ENCODE measurements at regions not wholly inside any gene's neighbourhood (a gene's known extent, or its start where the extent isn't known, plus 50 kb on each side); places are given as distances from the start of the nearest gene placed in this dataset.
"Not testable (repeated sequence)": the region's sequence is repeated elsewhere in the genome, so short reads cannot be mapped to it uniquely, and the experiment has no call there.

GRCh38 chr6:165837948-165838745 lies 175.1 kb upstream of the PDE10A start:
- Histone ChIP-seq H3K27me3 (ENCODE audit: insufficient read depth, low read length) (no peaks in the 10 kb centered on the region), H2AFZ (ENCODE audit: low read length) (no peak overlapping the region), H3K27ac (ENCODE audit: low read depth, low read length) (no peak overlapping the region), H3K36me3 (ENCODE audit: insufficient read depth, low read length) (no peaks in the 10 kb centered on the region), H3K4me2 (ENCODE audit: insufficient read depth, low read length) (no peak overlapping the region), H3K4me3 (ENCODE audit: insufficient read depth, low read length) (no peak overlapping the region), H4K20me1 (ENCODE audit: insufficient read depth, low read length) (no peaks in the 10 kb centered on the region), H3K4me1 (ENCODE audit: insufficient read depth, low read length) (peaks cover 11% of the 10 kb centered on the region), H3K9me3 (ENCODE audit: low read depth, low read length) (no peaks in the 10 kb centered on the region), H3K79me2 (ENCODE audit: insufficient read depth, low read length) (no peaks in the 10 kb centered on the region)
- TF ChIP-seq CTCF (IDR thresholded peaks at IDR 0.05; ENCODE audit: extremely low read depth, low read depth, low read length), result no peak
- no peak for DNase-seq (ENCODE audit: insufficient read length, low spot score, missing footprints)

- not testable (repeated sequence) for H3K4me3 ChIP-seq (ENCODE audit: insufficient read depth, low read length); H3K79me2 ChIP-seq (ENCODE audit: insufficient read depth, low read length); H3K9me3 ChIP-seq (ENCODE audit: low read depth, low read length); DNase-seq (ENCODE audit: insufficient read length, low spot score, missing footprints); H2AFZ ChIP-seq (ENCODE audit: low read length); H3K27me3 ChIP-seq (ENCODE audit: insufficient read depth, low read length); H4K20me1 ChIP-seq (ENCODE audit: insufficient read depth, low read length); H3K36me3 ChIP-seq (ENCODE audit: insufficient read depth, low read length); H3K27ac ChIP-seq (ENCODE audit: low read depth, low read length); H3K4me2 ChIP-seq (ENCODE audit: insufficient read depth, low read length)
- peaks cover 11% of the 10 kb centered on the region for H3K4me1 ChIP-seq (ENCODE audit: insufficient read depth, low read length)
Measured at GRCh38 chr6:165836648-165837047, 173.6 kb upstream of the PDE10A start.

- no peaks in the 10 kb centered on the region for H3K27me3 ChIP-seq (ENCODE audit: insufficient read depth, low read length)
- no peaks in the 10 kb centered on the region for H3K79me2 ChIP-seq (ENCODE audit: insufficient read depth, low read length)
- DNase-seq (ENCODE audit: insufficient read length, low spot score, missing footprints), result no peak
- H3K4me2 ChIP-seq (ENCODE audit: insufficient read depth, low read length), result no peak overlapping the region
- H3K36me3 ChIP-seq (ENCODE audit: insufficient read depth, low read length), result no peaks in the 10 kb centered on the region
- no peaks in the 10 kb centered on the region for H4K20me1 ChIP-seq (ENCODE audit: insufficient read depth, low read length)
- no peak overlapping the region for H3K27ac ChIP-seq (ENCODE audit: low read depth, low read length)
- no peaks in the 10 kb centered on the region for H3K9me3 ChIP-seq (ENCODE audit: low read depth, low read length)
- H3K4me3 ChIP-seq (ENCODE audit: insufficient read depth, low read length), result no peak overlapping the region
- no peak overlapping the region for H2AFZ ChIP-seq (ENCODE audit: low read length)
- TF ChIP-seq CTCF (IDR thresholded peaks at IDR 0.05; ENCODE audit: extremely low read depth, low read depth, low read length), result no peak
- H3K4me1 ChIP-seq (ENCODE audit: insufficient read depth, low read length), result peaks cover 11% of the 10 kb centered on the region
Measured at GRCh38 chr6:165835410-165835851, 172.4 kb upstream of the PDE10A start.

DNA sequence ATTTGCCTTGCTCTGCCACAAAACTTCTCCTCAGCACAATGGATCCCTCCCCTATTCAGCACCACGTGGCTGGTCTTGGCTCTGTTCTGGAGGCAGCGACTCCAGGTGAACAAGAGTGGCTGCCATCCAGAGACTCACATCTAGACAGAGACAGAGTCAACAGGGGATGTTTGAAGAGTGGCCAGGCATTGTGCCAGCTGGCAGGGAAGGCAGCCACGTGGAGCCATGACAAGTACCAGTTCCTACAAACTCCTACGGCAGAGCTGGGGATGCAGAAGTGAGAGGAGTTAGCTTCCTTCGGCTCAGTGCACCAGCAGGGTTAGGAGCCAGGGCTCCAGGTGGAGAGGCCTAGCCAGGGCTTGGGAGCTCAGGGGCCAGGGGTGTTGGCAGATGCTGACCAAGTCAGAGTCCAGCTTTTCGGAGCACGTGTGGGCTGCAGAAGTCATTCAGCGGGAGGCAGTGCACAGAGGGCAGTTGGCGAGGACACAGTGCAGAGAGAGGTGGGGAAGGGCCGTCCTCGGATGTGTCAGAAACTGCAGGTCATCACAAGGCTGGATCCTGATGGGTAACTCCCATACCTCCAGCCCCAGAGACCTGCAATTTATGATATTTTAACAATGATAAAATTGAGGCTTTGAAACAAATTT lies 171.7 kb upstream of the PDE10A start:
- TF ChIP-seq CTCF (IDR thresholded peaks at IDR 0.05; ENCODE audit: extremely low read depth, low read depth, low read length), result no peak
- no peak overlapping the region for H2AFZ ChIP-seq (ENCODE audit: low read length)
- no peak overlapping the region for H3K4me3 ChIP-seq (ENCODE audit: insufficient read depth, low read length)
- H3K4me2 ChIP-seq (ENCODE audit: insufficient read depth, low read length), result no peak overlapping the region
- H3K27me3 ChIP-seq (ENCODE audit: insufficient read depth, low read length), result no peaks in the 10 kb centered on the region
- H3K9me3 ChIP-seq (ENCODE audit: low read depth, low read length), result no peaks in the 10 kb centered on the region
- H4K20me1 ChIP-seq (ENCODE audit: insufficient read depth, low read length), result no peaks in the 10 kb centered on the region
- no peaks in the 10 kb centered on the region for H3K79me2 ChIP-seq (ENCODE audit: insufficient read depth, low read length)
- peaks cover 11% of the 10 kb centered on the region for H3K4me1 ChIP-seq (ENCODE audit: insufficient read depth, low read length)
- no peaks in the 10 kb centered on the region for H3K36me3 ChIP-seq (ENCODE audit: insufficient read depth, low read length)
- H3K27ac ChIP-seq (ENCODE audit: low read depth, low read length), result no peak overlapping the region
- no peak for DNase-seq (ENCODE audit: insufficient read length, low spot score, missing footprints)

All from osteoblast (primary cell).